GM12878 (cell line): ENCODE measurements at regions not wholly inside any gene's neighbourhood (a gene's known extent, or its start where the extent isn't known, plus 50 kb on each side); places are given as distances from the start of the nearest gene placed in this dataset.
A peak's percentile ranks its signal among the peaks of the same experiment; 100 is the strongest.

ENCODE experiments used
- ATAC-seq: fragments of 200-7000 bp; cut with Tn5 transposase; 3 replicates; pipeline ENCODE4 v1.9.1; 2020; ENCODE audit warnings: mild to moderate bottlenecking, moderate library complexity
- BruUV-seq: library from RNA; stranded (reverse); fragments of 400-500 nt; replicated peaks from 2 replicates; lab custom pipeline; 2021; lab: Mats Ljungman, UMichigan
- CTCF ChIA-PET: fragments of 300-600 bp; sonication (Branson Sonifier 250); formaldehyde crosslinking; extraction: SDS; loops from one replicate; lab custom pipeline; 2021; ENCODE audit warnings: inconsistent platforms; lab: Yijun Ruan, JAX
- POLR2A ChIA-PET: fragments of 350-600 bp; formaldehyde crosslinking; extraction: SDS; loops from one replicate; lab custom pipeline; 2021; ENCODE audit warnings: inconsistent platforms; lab: Charles Lee
- RAD21 ChIA-PET: fragments of 300-600 bp; sonication (Branson Sonifier 250); formaldehyde crosslinking; loops from one replicate; lab custom pipeline; 2023; ENCODE audit warnings: antibody characterized with exemption; ENCODE audit not compliant: unreplicated experiment; lab: Charles Lee
- SMC1A ChIA-PET: fragments of 300-600 bp; sonication (Branson Sonifier 250); formaldehyde crosslinking; loops from one replicate; lab custom pipeline; 2023; ENCODE audit not compliant: unreplicated experiment, uncharacterized antibody; lab: Charles Lee
- DNase-seq: peaks from one replicate; pipeline ENCODE4 v3.0.0-alpha.2; 2011; ENCODE audit warnings: low read depth, low spot score
- FAIRE-seq: peaks from 3 replicates; lab custom pipeline; 2011; peaks lifted over from hg19 to GRCh38; lab: Jason Lieb, UNC
- H2AFZ ChIP-seq: 2 replicates; pipeline ENCODE4 v1.6.0; 2011; ENCODE audit warnings: low read depth, low read length, control low read depth; ENCODE audit not compliant: control insufficient read depth
- H3K27ac ChIP-seq: 2 replicates; pipeline ENCODE4 v1.5.1; 2011; ENCODE audit warnings: control low read depth; ENCODE audit not compliant: control insufficient read depth, insufficient read depth
- H3K27me3 ChIP-seq, 2 experiments: replicated peaks in 1 of 2; 2 replicates each; pipeline versions ENCODE4 v1.6.0 to v1.6.1; 2011; ENCODE audit warnings: low read length in 1 of 2; ENCODE audit not compliant: control insufficient read depth in 2 of 2, insufficient read depth in 2 of 2
- H3K36me3 ChIP-seq, 2 experiments: 2 replicates each; pipeline ENCODE4 v1.5.1; 2011; ENCODE audit warnings: low read length in 1 of 2; ENCODE audit not compliant: control insufficient read depth in 2 of 2, insufficient read depth in 2 of 2
- H3K4me1 ChIP-seq: 2 replicates; pipeline ENCODE4 v1.6.1; 2011; ENCODE audit warnings: mild to moderate bottlenecking, low read length, moderate library complexity, mixed read lengths; ENCODE audit not compliant: control insufficient read depth, insufficient read depth
- H3K4me2 ChIP-seq: 2 replicates; pipeline ENCODE4 v1.6.0; 2011; ENCODE audit warnings: control low read depth; ENCODE audit not compliant: control insufficient read depth, insufficient read depth
- H3K4me3 ChIP-seq: fragments of 200-600 bp; sonication (generic); 2 replicates; pipeline ENCODE4 v1.5.1; 2016
- H3K79me2 ChIP-seq: 2 replicates; pipeline ENCODE4 v1.6.0; 2011; ENCODE audit warnings: low read length; ENCODE audit not compliant: control insufficient read depth, insufficient read depth
- H3K9ac ChIP-seq: 2 replicates; pipeline ENCODE4 v1.8.0; 2011; ENCODE audit warnings: low read length, control low read depth, mixed read lengths; ENCODE audit not compliant: control insufficient read depth, insufficient read depth
- H3K9me3 ChIP-seq: replicated peaks from 3 replicates; pipeline ENCODE4 v1.5.1; 2011; ENCODE audit warnings: mild to moderate bottlenecking, low read length; ENCODE audit not compliant: control insufficient read depth, insufficient read depth
- H4K20me1 ChIP-seq: 2 replicates; pipeline ENCODE4 v1.6.0; 2011; ENCODE audit not compliant: control insufficient read depth, insufficient read depth
- BMI1 ChIP-seq: fragments of 450-650 bp; IDR thresholded peaks from 2 replicates; pipeline ENCODE4 v1.6.1; 2016; ENCODE audit warnings: mild to moderate bottlenecking, moderate library complexity, borderline replicate concordance
- EP300 ChIP-seq, 2 experiments: fragments of 150-350 bp in 1 of 2; IDR thresholded peaks; 2 replicates each; pipeline ENCODE4 v1.6.1; 2011 to 2012; ENCODE audit warnings: low read depth in 2 of 2, low read length in 2 of 2, borderline replicate concordance in 1 of 2, improper control_type of control experiment in 1 of 2, inconsistent platforms in 1 of 2; ENCODE audit not compliant: control insufficient read depth in 1 of 2
- RUNX3 ChIP-seq: IDR thresholded peaks from 2 replicates; pipeline ENCODE4 v1.6.1; 2012; ENCODE audit warnings: low read length, inconsistent platforms
- SIX5 ChIP-seq: IDR thresholded peaks from 2 replicates; pipeline ENCODE4 v1.6.1; 2011; ENCODE audit warnings: mild to moderate bottlenecking, low read depth, low read length, moderate library complexity; ENCODE audit not compliant: severe bottlenecking
- WGBS: methylation state at CpG from one replicate; pipeline ENCODE4 v1.1.6; 2016; ENCODE audit warnings: low lambda C conversion rate; ENCODE audit not compliant: insufficient replicate concordance, insufficient coverage; ENCODE audit errors: missing lambda C conversion rate; 5-methylcytosine and 5-hydroxymethylcytosine counted together
- in situ Hi-C: fragments of 300-500 bp; cut with MboI; formaldehyde crosslinking; loops from 9 replicates; pipeline ENCODE4 v1.14.3; 2018; ENCODE audit warnings: mixed read lengths
- intact Hi-C: fragments of 100-400 bp; cut with micrococcal nuclease; formaldehyde crosslinking; loops from one replicate; pipeline ENCODE4 v1.14.2; 2022; ENCODE audit not compliant: unreplicated experiment
- TF ChIP-seq, protein P1 (sequence below): fragments of 450-650 bp; IDR thresholded peaks from 2 replicates; pipeline ENCODE4 v1.6.1; 2018; ENCODE audit warnings: borderline replicate concordance, mild to moderate bottlenecking; ENCODE audit not compliant: partially characterized antibody

DNA sequence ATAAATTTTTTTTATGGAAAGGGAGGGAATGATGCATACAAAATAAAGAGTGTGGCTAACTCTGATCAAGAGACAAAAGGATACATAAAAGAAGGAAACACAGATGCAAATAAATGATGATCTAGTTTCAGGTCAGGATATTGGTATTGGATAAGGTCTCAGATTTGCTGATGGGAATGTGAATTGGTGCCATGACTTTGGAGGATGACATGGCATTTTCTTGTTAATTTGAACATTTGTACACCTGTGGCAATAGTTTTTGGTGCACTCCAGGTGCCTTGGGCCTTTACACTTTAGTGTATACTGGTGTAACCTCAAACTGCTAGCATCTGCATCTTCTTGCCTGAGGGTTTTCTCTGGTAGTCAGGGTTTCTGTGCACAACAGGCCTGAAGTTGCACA lies 279.3 kb downstream of the TMEM121 start:
- Histone ChIP-seq H3K4me3 (no peak overlapping the region), H3K27ac (no peak overlapping the region), H3K79me2 (no peaks in the 10 kb centered on the region), H3K4me2 (no peak overlapping the region), H3K4me1 (no peaks in the 10 kb centered on the region), H2AFZ (no peak overlapping the region), H3K27me3 (no peaks in the 10 kb centered on the region), H3K36me3 (no peaks in the 10 kb centered on the region), H3K9me3 (no peaks in the 10 kb centered on the region; the same call in 2 of the 3 replicates), H3K9ac (no peak overlapping the region), H4K20me1 (no peaks in the 10 kb centered on the region)
- FAIRE-seq (no peak), DNase-seq (no peak), ATAC-seq (no peak)
- ChIA-PET CTCF (no interaction called here), SMC1A (no interaction called here), POLR2A (no interaction called here), RAD21 (no interaction called here)
- TF ChIP-seq, protein P1, sequence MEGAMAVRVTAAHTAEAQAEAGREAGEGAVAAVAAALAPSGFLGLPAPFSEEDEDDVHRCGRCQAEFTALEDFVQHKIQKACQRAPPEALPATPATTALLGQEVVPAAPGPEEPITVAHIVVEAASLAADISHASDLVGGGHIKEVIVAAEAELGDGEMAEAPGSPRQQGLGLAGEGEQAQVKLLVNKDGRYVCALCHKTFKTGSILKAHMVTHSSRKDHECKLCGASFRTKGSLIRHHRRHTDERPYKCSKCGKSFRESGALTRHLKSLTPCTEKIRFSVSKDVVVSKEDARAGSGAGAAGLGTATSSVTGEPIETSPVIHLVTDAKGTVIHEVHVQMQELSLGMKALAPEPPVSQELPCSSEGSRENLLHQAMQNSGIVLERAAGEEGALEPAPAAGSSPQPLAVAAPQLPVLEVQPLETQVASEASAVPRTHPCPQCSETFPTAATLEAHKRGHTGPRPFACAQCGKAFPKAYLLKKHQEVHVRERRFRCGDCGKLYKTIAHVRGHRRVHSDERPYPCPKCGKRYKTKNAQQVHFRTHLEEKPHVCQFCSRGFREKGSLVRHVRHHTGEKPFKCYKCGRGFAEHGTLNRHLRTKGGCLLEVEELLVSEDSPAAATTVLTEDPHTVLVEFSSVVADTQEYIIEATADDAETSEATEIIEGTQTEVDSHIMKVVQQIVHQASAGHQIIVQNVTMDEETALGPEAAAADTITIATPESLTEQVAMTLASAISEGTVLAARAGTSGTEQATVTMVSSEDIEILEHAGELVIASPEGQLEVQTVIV = no peak
- in situ Hi-C loops = loop anchor here (25.0 kb wide), 1 partner anchor 482 kb away; no protein-coding TSS in a partner anchor
- intact Hi-C loops = no loop called here
- no TSS peak for BruUV-seq

- POLR2A ChIA-PET = no interaction called here
Observed at GRCh38 chr14:105806568-105806967, 280.2 kb downstream of the TMEM121 start.

More at GRCh38 chr14:105806568-105806967, 280.2 kb downstream of the TMEM121 start:
- FAIRE-seq = no peak
- intact Hi-C loops (no loop called here), in situ Hi-C loops (loop anchor here (25.0 kb wide), 1 partner anchor 481 kb away; no protein-coding TSS in a partner anchor)
- Histone ChIP-seq H3K36me3 (no peaks in the 10 kb centered on the region), H3K9ac (no peak overlapping the region), H3K9me3 (no peaks in the 10 kb centered on the region; the same call in 2 of the 3 replicates)
- RAD21 ChIA-PET = no interaction called here
- DNase-seq = no peak
- TF ChIP-seq EP300 (IDR thresholded peaks at IDR 0.05; ENCODE audit: borderline replicate concordance in 1 of 2, control insufficient read depth in 1 of 2, low read depth in 2 of 2, low read length in 2 of 2) (no peak), SIX5 (no peak), RUNX3 (no peak), BMI1 (0 out of 2 replicates have a peak, but pooled peaks have one; percentile 36)
- TF ChIP-seq, all 136 proteins: peak for 1
- Histone ChIP-seq H4K20me1 (no peaks in the 10 kb centered on the region), H3K27ac (no peak overlapping the region), H3K27me3 (no peaks in the 10 kb centered on the region), H3K4me1 (no peaks in the 10 kb centered on the region), H2AFZ (no peak overlapping the region), H3K4me2 (no peak overlapping the region), H3K79me2 (no peaks in the 10 kb centered on the region), H3K4me3 (no peak overlapping the region)
- no TSS peak for BruUV-seq
- no peak for ATAC-seq
- WGBS = no CpG with 5 or more reads among the region's 3 CpGs
- SMC1A ChIA-PET = interaction anchor here (1.4 kb wide), 1 partner anchor 11 kb away, joined by 4 read pairs; no protein-coding TSS in a partner anchor
- CTCF ChIA-PET = interaction anchor here (0.9 kb wide), 1 partner anchor 249 kb away, joined by 3 read pairs; no protein-coding TSS in a partner anchor
